Memory B cell (primary cell): ENCODE measurements at regions not wholly inside any gene's neighbourhood (a gene's known extent, or its start where the extent isn't known, plus 50 kb on each side); places are given as distances from the start of the nearest gene placed in this dataset.

ENCODE experiments used
- ATAC-seq: fragments of 150-1000 bp; cut with Tn5 transposase; 2 replicates; pipeline ENCODE4 v1.10.0; 2021; ENCODE audit warnings: low read depth, mild to moderate bottlenecking, moderate library complexity
- DNase-seq, 2 donors: peaks; one replicate each; pipeline ENCODE4 v3.0.0; 2022; ENCODE audit warnings: low spot score in 2 of 2
- H3K27ac Mint-ChIP-seq: one replicate; pipeline ENCODE4 v1.8.0; 2022; ENCODE audit warnings: mild to moderate bottlenecking, moderate library complexity, mixed read lengths
- H3K27me3 Mint-ChIP-seq: one replicate; pipeline ENCODE4 v1.8.0; 2022; ENCODE audit warnings: mixed read lengths
- H3K36me3 Mint-ChIP-seq: one replicate; pipeline ENCODE4 v1.8.0; 2022; ENCODE audit warnings: mild to moderate bottlenecking, mixed read lengths
- H3K4me1 Mint-ChIP-seq: one replicate; pipeline ENCODE4 v1.8.0; 2022; ENCODE audit warnings: mixed read lengths
- H3K4me3 Mint-ChIP-seq: one replicate; pipeline ENCODE4 v1.8.0; 2022; ENCODE audit warnings: mild to moderate bottlenecking, moderate library complexity, mixed read lengths
- H3K9me3 Mint-ChIP-seq: one replicate; pipeline ENCODE4 v1.8.0; 2022; ENCODE audit warnings: mixed read lengths

GRCh38 chr13:47372751-47373150 lies 475.9 kb upstream of the HTR2A start:
- ATAC-seq, result no peak
- Mint-ChIP-seq H3K4me1 (no peaks in the 10 kb centered on the region), H3K27me3 (no peaks in the 10 kb centered on the region), H3K36me3 (peaks cover 2% of the 10 kb centered on the region), H3K4me3 (no peak overlapping the region), H3K9me3 (peaks cover 10% of the 10 kb centered on the region), H3K27ac (no peak overlapping the region)
- no peak for DNase-seq

- no peak for DNase-seq
- H3K4me1 Mint-ChIP-seq, result no peaks in the 10 kb centered on the region
- H3K27me3 Mint-ChIP-seq, result no peaks in the 10 kb centered on the region
- H3K36me3 Mint-ChIP-seq, result no peaks in the 10 kb centered on the region
- H3K27ac Mint-ChIP-seq, result no peak overlapping the region
- H3K9me3 Mint-ChIP-seq, result peaks cover 6% of the 10 kb centered on the region
- no peak for ATAC-seq
- H3K4me3 Mint-ChIP-seq, result no peak overlapping the region
These were observed 454.9 kb upstream of the HTR2A start for GRCh38 chr13:47351798-47352197.

- no peaks in the 10 kb centered on the region for H3K36me3 Mint-ChIP-seq
- no peak overlapping the region for H3K4me3 Mint-ChIP-seq
- no peaks in the 10 kb centered on the region for H3K27me3 Mint-ChIP-seq
- no peak overlapping the region for H3K27ac Mint-ChIP-seq
- H3K9me3 Mint-ChIP-seq, result peaks cover under 1% of the 10 kb centered on the region
- ATAC-seq (no peak), DNase-seq (no peak)
- H3K4me1 Mint-ChIP-seq, result no peaks in the 10 kb centered on the region
These were observed 453.7 kb upstream of the HTR2A start for GRCh38 chr13:47350334-47351124.

GRCh38 chr13:47349211-47349610 lies 452.4 kb upstream of the HTR2A start:
- ATAC-seq (no peak), DNase-seq (no peak)
- Mint-ChIP-seq H3K27ac (no peak overlapping the region), H3K4me1 (no peaks in the 10 kb centered on the region), H3K36me3 (no peaks in the 10 kb centered on the region), H3K4me3 (no peak overlapping the region), H3K27me3 (no peaks in the 10 kb centered on the region), H3K9me3 (peaks cover 4% of the 10 kb centered on the region)

GRCh38 chr13:47337781-47338507 lies 441.1 kb upstream of the HTR2A start:
- Mint-ChIP-seq H3K27ac (no peak overlapping the region), H3K27me3 (peaks cover 4% of the 10 kb centered on the region), H3K36me3 (peaks cover 2% of the 10 kb centered on the region), H3K9me3 (peaks cover 12% of the 10 kb centered on the region), H3K4me1 (no peaks in the 10 kb centered on the region), H3K4me3 (no peak overlapping the region)
- DNase-seq, result no peak
- ATAC-seq, result no peak

- ATAC-seq (no peak), DNase-seq (no peak)
- peaks cover 2% of the 10 kb centered on the region for H3K9me3 Mint-ChIP-seq
- peaks cover 4% of the 10 kb centered on the region for H3K27me3 Mint-ChIP-seq
- H3K4me1 Mint-ChIP-seq, result no peaks in the 10 kb centered on the region
- H3K4me3 Mint-ChIP-seq, result no peak overlapping the region
- H3K27ac Mint-ChIP-seq, result no peak overlapping the region
- H3K36me3 Mint-ChIP-seq, result no peaks in the 10 kb centered on the region
These were observed 437.3 kb upstream of the HTR2A start for GRCh38 chr13:47334173-47334572.

GRCh38 chr13:47332149-47332548 lies 435.3 kb upstream of the HTR2A start:
- ATAC-seq (no peak), DNase-seq (no peak)
- peaks cover 4% of the 10 kb centered on the region for H3K27me3 Mint-ChIP-seq
- no peak overlapping the region for H3K4me3 Mint-ChIP-seq
- H3K27ac Mint-ChIP-seq, result no peak overlapping the region
- H3K4me1 Mint-ChIP-seq, result no peaks in the 10 kb centered on the region
- H3K36me3 Mint-ChIP-seq, result no peaks in the 10 kb centered on the region
- peaks cover 2% of the 10 kb centered on the region for H3K9me3 Mint-ChIP-seq

GRCh38 chr13:47330031-47330430 lies 433.2 kb upstream of the HTR2A start:
- Mint-ChIP-seq H3K27me3 (peaks cover 3% of the 10 kb centered on the region), H3K27ac (no peak overlapping the region), H3K4me1 (peaks cover 2% of the 10 kb centered on the region), H3K9me3 (peaks cover 3% of the 10 kb centered on the region), H3K36me3 (no peaks in the 10 kb centered on the region), H3K4me3 (no peak overlapping the region)
- DNase-seq, result no peak
- ATAC-seq, result no peak

- Mint-ChIP-seq H3K27ac (no peak overlapping the region), H3K4me1 (peaks cover 2% of the 10 kb centered on the region), H3K27me3 (peaks cover 1% of the 10 kb centered on the region), H3K9me3 (peaks cover 3% of the 10 kb centered on the region), H3K4me3 (no peak overlapping the region), H3K36me3 (no peaks in the 10 kb centered on the region)
- no peak for ATAC-seq
- no peak for DNase-seq
These were observed 431.0 kb upstream of the HTR2A start for GRCh38 chr13:47327861-47328260.

- DNase-seq (no peak), ATAC-seq (no peak)
- no peak overlapping the region for H3K27ac Mint-ChIP-seq
- peaks cover 3% of the 10 kb centered on the region for H3K9me3 Mint-ChIP-seq
- H3K4me1 Mint-ChIP-seq, result peaks cover 2% of the 10 kb centered on the region
- H3K4me3 Mint-ChIP-seq, result no peak overlapping the region
- peaks cover 1% of the 10 kb centered on the region for H3K27me3 Mint-ChIP-seq
- no peaks in the 10 kb centered on the region for H3K36me3 Mint-ChIP-seq
These were observed 429.2 kb upstream of the HTR2A start for GRCh38 chr13:47326061-47326460.

GRCh38 chr13:47317356-47317755 lies 420.5 kb upstream of the HTR2A start:
- H3K27ac Mint-ChIP-seq, result no peak overlapping the region
- ATAC-seq, result no peak
- H3K36me3 Mint-ChIP-seq, result no peaks in the 10 kb centered on the region
- peaks cover 1% of the 10 kb centered on the region for H3K9me3 Mint-ChIP-seq
- peaks cover 4% of the 10 kb centered on the region for H3K27me3 Mint-ChIP-seq
- H3K4me3 Mint-ChIP-seq, result no peak overlapping the region
- no peak for DNase-seq
- H3K4me1 Mint-ChIP-seq, result peaks cover 2% of the 10 kb centered on the region

GRCh38 chr13:47310401-47310800 lies 413.5 kb upstream of the HTR2A start:
- Mint-ChIP-seq H3K27me3 (peaks cover 3% of the 10 kb centered on the region), H3K27ac (no peak overlapping the region), H3K4me1 (peaks cover 2% of the 10 kb centered on the region), H3K9me3 (peaks cover 10% of the 10 kb centered on the region), H3K36me3 (peaks cover 2% of the 10 kb centered on the region), H3K4me3 (no peak overlapping the region)
- DNase-seq (no peak), ATAC-seq (no peak)

GRCh38 chr13:47306991-47307390 lies 410.1 kb upstream of the HTR2A start:
- peaks cover 8% of the 10 kb centered on the region for H3K9me3 Mint-ChIP-seq
- H3K36me3 Mint-ChIP-seq, result peaks cover 2% of the 10 kb centered on the region
- peaks cover 2% of the 10 kb centered on the region for H3K27me3 Mint-ChIP-seq
- DNase-seq (no peak), ATAC-seq (no peak)
- H3K4me1 Mint-ChIP-seq, result no peaks in the 10 kb centered on the region
- no peak overlapping the region for H3K4me3 Mint-ChIP-seq
- no peak overlapping the region for H3K27ac Mint-ChIP-seq

GRCh38 chr13:47303626-47304025 lies 406.8 kb upstream of the HTR2A start:
- ATAC-seq, result no peak
- Mint-ChIP-seq H3K4me1 (no peaks in the 10 kb centered on the region), H3K9me3 (no peaks in the 10 kb centered on the region), H3K36me3 (no peaks in the 10 kb centered on the region), H3K27ac (no peak overlapping the region), H3K27me3 (peaks cover 3% of the 10 kb centered on the region), H3K4me3 (no peak overlapping the region)
- DNase-seq, result no peak
